G401 (cell line): ENCODE measurements at regions not wholly inside any gene's neighbourhood (a gene's known extent, or its start where the extent isn't known, plus 50 kb on each side); places are given as distances from the start of the nearest gene placed in this dataset.
A peak's percentile ranks its signal among the peaks of the same experiment; 100 is the strongest.

ENCODE experiments used
- DNase-seq: peaks from one replicate; pipeline ENCODE4 v3.0.0-alpha.2; 2015; ENCODE audit warnings: low spot score
- in situ Hi-C: cut with HindIII; loops from 2 replicates; pipeline ENCODE4 v1.10.0; 2016; ENCODE audit warnings: low sequenced_read_pairs, mixed read lengths

GRCh38 chr18:76657911-76658470, 162.9 kb upstream of the ZNF516 start:
- in situ Hi-C loops: no loop called here
- no peak for DNase-seq

- in situ Hi-C loops: no loop called here
- DNase-seq: no peak
These were observed 162.1 kb upstream of the ZNF516 start for GRCh38 chr18:76656925-76657827.

DNA sequence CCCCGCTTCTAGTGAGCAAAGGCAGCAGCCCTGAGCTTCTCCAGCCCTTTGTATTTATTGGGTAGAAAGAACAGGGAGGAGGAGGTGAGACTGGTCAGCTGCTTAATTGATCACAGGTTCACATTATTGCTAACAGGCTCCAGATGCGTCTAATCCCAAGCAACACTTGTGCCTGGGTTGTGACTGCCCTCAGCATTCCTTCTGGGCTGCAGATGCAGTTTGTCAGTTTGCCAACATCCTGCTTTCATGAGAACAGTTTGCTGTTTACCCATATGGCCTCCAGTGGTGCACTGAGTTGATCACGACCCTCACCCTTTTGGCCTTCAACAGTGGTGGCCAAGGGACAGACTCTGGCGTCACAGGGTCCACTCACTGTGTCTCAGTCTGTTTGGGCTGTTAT, 159.5 kb upstream of the ZNF516 start:
- in situ Hi-C loops: no loop called here
- no peak for DNase-seq

GRCh38 chr18:76647322-76647721, 152.3 kb upstream of the ZNF516 start:
- no peak for DNase-seq
- in situ Hi-C loops: no loop called here

GRCh38 chr18:76644580-76644979, 149.5 kb upstream of the ZNF516 start:
- in situ Hi-C loops: no loop called here
- DNase-seq: no peak

- DNase-seq: no peak
- in situ Hi-C loops: no loop called here
These were observed 149.0 kb upstream of the ZNF516 start for GRCh38 chr18:76643996-76644395.

GRCh38 chr18:76643199-76643598, 148.2 kb upstream of the ZNF516 start:
- DNase-seq: no peak
- in situ Hi-C loops: no loop called here

DNA sequence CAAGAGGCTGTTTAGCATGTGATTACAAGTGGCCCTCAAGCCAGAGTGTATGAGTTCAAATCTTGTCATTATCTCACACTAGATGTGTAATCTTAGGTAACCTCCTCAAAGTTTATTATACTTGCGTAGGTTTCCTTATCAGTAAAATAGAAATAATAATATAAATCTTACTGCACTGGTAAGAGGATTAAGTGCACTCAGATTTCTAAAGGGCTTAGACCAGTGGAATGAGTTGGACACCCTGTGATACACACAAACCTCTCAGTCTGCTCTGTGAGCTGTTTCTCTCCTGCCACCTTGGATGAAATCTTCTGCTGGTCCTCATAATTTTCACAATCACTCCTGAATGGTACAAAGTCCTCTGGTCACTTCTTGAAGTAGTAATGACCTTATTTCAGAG, 145.4 kb upstream of the ZNF516 start:
- in situ Hi-C loops: no loop called here
- no peak for DNase-seq

- no peak for DNase-seq
- in situ Hi-C loops: no loop called here
These were observed 139.5 kb upstream of the ZNF516 start for GRCh38 chr18:76634564-76634963.

DNA sequence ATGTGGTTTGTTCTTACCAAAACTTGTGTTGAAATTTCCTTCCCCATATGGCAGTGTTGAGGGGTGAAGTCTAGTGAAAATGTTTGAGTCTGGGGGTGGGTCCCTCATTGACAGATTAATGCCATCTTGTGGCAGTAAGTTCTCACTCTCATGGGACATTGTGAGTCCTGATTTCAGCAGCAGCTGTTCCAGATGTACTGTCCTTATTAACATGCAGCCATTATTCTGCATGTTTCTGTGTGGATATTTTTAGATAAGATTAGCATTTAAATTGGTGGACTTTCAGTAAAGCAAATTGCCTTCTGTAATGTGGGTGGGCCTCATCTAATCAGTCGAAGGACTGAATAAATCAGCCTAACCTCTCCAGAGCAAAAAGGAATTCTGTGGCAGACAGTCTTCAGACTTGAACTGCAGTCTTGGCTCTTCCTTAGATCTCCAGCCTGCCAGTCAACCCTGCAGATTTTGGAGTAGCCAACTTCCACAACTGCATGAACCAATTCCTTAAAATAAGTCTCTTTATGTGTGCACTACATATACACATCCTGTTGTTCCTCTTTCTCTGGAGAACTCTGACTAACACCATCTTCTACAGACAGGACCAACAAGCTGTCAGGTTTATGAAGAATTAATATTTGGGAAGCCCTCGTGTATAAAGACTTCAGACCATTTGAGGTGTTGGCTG, 138.7 kb upstream of the ZNF516 start:
- in situ Hi-C loops: no loop called here
- no peak for DNase-seq

GRCh38 chr18:76627444-76627843, 132.4 kb upstream of the ZNF516 start:
- in situ Hi-C loops: no loop called here
- DNase-seq: no peak

DNA sequence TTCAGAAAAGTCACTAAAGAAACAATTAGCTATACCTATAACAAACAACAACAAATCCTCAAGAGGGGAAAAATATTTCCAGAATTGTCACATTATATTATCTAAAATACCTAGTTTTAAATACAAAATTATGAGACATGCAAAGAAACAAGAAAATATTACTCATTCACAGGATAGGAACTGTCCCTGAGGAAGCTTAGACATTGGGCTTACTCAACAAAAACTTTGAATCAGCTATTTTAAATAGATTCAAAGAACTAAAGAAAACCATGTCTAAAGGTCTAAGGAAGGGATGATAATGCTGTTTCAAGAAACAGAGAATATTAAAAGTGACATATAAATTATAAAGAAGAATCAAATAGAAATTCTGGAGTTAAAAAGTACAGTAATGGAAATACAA, 131.9 kb upstream of the ZNF516 start:
- no peak for DNase-seq
- in situ Hi-C loops: no loop called here

DNA sequence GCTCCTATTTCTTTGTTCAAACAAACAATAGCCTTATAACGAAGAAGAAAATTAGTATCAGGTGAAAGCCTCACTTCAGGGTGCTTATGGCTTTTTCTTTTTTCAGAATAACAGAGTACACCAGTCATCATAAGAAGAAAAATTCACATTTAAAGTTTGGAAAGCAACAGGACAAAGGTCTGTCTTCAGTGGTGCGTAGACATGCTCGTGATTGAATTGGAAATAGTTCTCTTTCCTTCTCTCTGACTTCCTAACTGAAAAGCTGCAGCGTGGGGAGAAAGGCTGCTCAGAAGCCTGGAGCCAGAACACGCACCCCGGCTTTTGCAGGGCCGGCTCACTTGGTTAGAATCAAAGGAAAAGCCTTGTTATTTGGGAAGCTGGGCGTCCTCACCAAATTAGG, 127.6 kb upstream of the ZNF516 start:
- in situ Hi-C loops: no loop called here
- DNase-seq: no peak

DNA sequence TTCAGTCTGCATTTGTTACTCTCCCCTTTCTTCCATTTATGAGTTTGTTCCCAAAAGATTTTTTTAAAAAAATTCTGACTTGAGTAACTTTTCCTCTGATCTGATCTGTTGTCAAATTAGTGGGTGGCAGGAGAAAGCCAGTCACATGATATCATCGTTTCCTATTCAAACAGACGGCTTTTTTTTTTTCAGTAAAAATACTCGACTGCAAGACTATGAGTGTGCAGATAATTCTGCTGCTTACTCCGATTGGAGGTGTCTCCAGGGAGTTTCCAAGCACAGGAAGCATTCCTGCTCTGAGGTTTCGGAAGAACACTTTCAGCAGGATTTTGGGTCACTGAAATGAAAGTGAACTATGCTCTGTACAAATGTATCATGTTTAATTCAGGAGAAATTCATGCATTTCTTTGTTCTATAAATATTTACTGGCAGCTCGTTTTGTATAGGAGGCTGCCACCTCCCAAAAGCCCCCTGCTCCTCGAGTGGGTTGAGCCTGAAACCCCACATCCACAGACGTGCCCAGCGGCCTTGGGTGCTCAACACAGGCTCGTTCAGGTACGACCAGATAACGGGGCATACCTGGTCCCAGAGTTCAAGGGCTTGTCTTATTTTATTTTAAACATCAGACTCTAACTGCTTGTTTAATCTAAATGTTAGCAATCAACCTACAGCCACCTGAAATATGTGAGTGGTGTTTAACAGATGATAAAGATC, 126.9 kb upstream of the ZNF516 start:
- in situ Hi-C loops: no loop called here
- no peak for DNase-seq

- in situ Hi-C loops: no loop called here
- DNase-seq: no peak
These were observed 126.2 kb upstream of the ZNF516 start for GRCh38 chr18:76621226-76621625.

DNA sequence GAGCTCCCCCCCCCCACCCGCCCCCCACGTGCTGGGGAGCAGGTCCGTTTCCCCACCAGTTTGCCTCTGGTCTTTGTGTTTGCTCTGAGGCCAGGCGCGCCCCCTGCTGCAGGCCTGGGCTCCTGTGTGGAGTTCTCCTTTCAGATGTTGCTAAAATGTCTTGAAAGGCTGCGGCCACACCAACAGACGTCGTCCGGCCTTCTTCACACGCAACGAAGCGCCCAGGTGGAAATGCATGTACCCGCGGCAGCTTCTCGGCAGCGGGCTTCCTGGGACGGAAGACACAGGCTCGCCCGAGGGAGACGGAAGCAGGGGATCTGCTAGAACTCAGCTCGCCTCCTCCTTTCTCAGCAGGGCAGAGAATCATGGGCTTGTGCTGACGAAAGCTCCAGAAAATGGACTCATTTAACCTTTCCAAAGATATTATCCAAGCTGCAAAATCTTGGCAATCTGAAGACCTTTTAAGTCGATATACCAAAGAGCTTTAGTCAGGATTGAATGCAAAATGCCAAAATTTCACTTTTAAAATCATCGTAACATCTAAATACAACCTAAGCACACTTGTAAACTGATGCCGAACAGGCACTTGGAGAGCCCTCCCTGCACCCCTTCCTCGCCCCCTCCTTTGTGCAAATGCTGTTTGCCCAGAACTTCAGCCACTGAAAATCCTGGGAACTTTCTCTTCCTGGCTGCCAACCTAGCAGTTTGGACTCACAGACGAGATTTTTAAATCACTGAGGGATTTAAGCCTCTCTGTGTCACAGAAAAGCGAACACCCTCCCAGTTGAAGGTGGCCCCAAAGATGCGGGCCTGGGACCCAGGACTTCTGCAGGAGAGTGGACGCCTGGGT, 125.5 kb upstream of the ZNF516 start:
- DNase-seq: no peak
- in situ Hi-C loops: no loop called here

- DNase-seq: peak; percentile 10
- in situ Hi-C loops: no loop called here
These were observed 124.7 kb upstream of the ZNF516 start for GRCh38 chr18:76619621-76620315.

DNA sequence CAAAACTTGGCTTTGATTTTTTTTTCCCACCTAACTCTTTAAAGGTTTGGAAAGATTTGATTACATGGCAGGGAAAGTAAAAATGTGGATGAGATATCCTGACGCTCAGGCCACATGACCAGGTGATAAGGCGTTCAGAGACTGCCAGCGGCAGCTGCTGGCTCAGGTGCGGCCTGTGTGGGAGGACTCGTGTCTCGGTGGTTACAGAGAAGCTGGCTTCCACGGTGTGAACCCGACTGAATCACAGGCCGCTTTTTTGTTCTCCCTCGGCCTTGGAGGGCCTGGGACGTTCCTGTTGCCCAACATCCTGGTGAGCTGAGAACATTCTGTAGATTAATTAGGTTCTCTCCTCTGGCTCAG, 124.2 kb upstream of the ZNF516 start:
- in situ Hi-C loops: no loop called here
- DNase-seq: no peak
